Nucleus accumbens (tissue), 56 donors: ENCODE measurements at regions not wholly inside any gene's neighbourhood (a gene's known extent, or its start where the extent isn't known, plus 50 kb on each side); places are given as distances from the start of the nearest gene placed in this dataset.

Experiments used
- DNase-seq, 56 donors: peaks; one replicate each; lab custom pipeline; 2025; lab: John Stamatoyannopoulos, UW

GRCh38 chr6:54009052-54009654 lies 102.1 kb upstream of the MLIP start:
- DNase-seq = no peak

- no peak for DNase-seq
These were observed 100.6 kb upstream of the MLIP start for GRCh38 chr6:54010340-54011276.

- DNase-seq = no peak
These were observed 100.0 kb upstream of the MLIP start for GRCh38 chr6:54011277-54011648.

- no peak for DNase-seq
These were observed 97.3 kb upstream of the MLIP start for GRCh38 chr6:54013966-54014365.

GRCh38 chr6:54014440-54014839 lies 96.8 kb upstream of the MLIP start:
- no peak for DNase-seq

GRCh38 chr6:54017877-54018276 lies 93.4 kb upstream of the MLIP start:
- no peak for DNase-seq

GRCh38 chr6:54018722-54019121 lies 92.5 kb upstream of the MLIP start:
- no peak for DNase-seq

- DNase-seq = no peak
These were observed 91.4 kb upstream of the MLIP start for GRCh38 chr6:54019860-54020259.

- DNase-seq = no peak
These were observed 90.9 kb upstream of the MLIP start for GRCh38 chr6:54020334-54020733.

- DNase-seq = no peak
These were observed 84.4 kb upstream of the MLIP start for GRCh38 chr6:54026652-54027400.

- no peak for DNase-seq
These were observed 83.1 kb upstream of the MLIP start for GRCh38 chr6:54028170-54028569.

- no peak for DNase-seq
These were observed 82.1 kb upstream of the MLIP start for GRCh38 chr6:54029187-54029586.

- DNase-seq = no peak
These were observed 80.1 kb upstream of the MLIP start for GRCh38 chr6:54031169-54031568.

GRCh38 chr6:54037277-54037779 lies 73.9 kb upstream of the MLIP start:
- DNase-seq = no peak

GRCh38 chr6:54040545-54040944 lies 70.7 kb upstream of the MLIP start:
- DNase-seq = no peak

- no peak for DNase-seq
These were observed 70.0 kb upstream of the MLIP start for GRCh38 chr6:54041239-54041638.

- DNase-seq = peak in 2 of 56 donors; percentile 0 to 1
These were observed 67.9 kb upstream of the MLIP start for GRCh38 chr6:54043360-54043759.

GRCh38 chr6:54044059-54044458 lies 67.2 kb upstream of the MLIP start:
- DNase-seq = no peak

GRCh38 chr6:54048782-54049181 lies 62.5 kb upstream of the MLIP start:
- no peak for DNase-seq

GRCh38 chr6:54050750-54051149 lies 60.5 kb upstream of the MLIP start:
- no peak for DNase-seq

- peak in 20 of 56 donors; percentile 1 to 77 (median 21) for DNase-seq
These were observed 57.3 kb upstream of the MLIP start for GRCh38 chr6:54053881-54054391.
